ENCODE measurements at regions not wholly inside any gene's neighbourhood (a gene's known extent, or its start where the extent isn't known, plus 50 kb on each side); places are given as distances from the start of the nearest gene placed in this dataset.

DNA sequence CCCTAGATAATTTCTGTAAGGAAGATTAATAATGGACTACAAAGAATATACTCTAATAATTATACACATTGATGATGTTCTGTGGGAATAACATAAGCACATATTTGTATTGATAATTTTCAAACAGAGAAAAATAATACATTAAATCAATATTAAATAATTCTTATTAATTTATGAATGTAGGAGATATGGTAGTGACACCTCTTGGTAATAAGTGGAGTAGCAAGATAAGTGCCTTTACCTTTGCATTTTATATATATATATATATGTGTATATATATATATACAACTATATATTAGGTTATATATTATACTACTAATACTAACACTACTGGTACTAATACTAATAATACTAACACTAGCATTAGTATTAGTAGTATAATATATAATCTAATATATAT, 905.8 kb downstream of the SLITRK1 start:
- H3K4me2 ChIP-seq (ENCODE audit: control insufficient read depth, insufficient read depth) = no peak overlapping the region
- no peak for TF ChIP-seq MAX (IDR thresholded peaks at IDR 0.05; ENCODE audit: low read depth, low read length)
- TF ChIP-seq ESRRA (IDR thresholded peaks at IDR 0.05; ENCODE audit: low read length) = no peak
- TF ChIP-seq SIN3A (IDR thresholded peaks at IDR 0.05; ENCODE audit: low read depth, low read length) = no peak
- no peak for TF ChIP-seq TCF3 (IDR thresholded peaks at IDR 0.05; ENCODE audit: borderline replicate concordance, insufficient read depth, low read depth, low read length)
- no peak for TF ChIP-seq HCFC1 (IDR thresholded peaks at IDR 0.05; ENCODE audit: low read length)
- no peak for TF ChIP-seq ZZZ3 (IDR thresholded peaks at IDR 0.05; ENCODE audit: control insufficient read depth, insufficient read length, low read depth)
- TF ChIP-seq HSF1 (IDR thresholded peaks at IDR 0.05; ENCODE audit: low read depth, low read length) = no peak
- TF ChIP-seq IRF3 (IDR thresholded peaks at IDR 0.05) = no peak
- no peak for TF ChIP-seq SMC3 (IDR thresholded peaks at IDR 0.05; ENCODE audit: borderline replicate concordance, low read length)
- TF ChIP-seq EED (IDR thresholded peaks at IDR 0.05; ENCODE audit: low read depth) = no peak
- no peak for TF ChIP-seq NKRF (conservative IDR thresholded peaks at IDR 0.05)
- TF ChIP-seq NR2C2 (IDR thresholded peaks at IDR 0.05; ENCODE audit: borderline replicate concordance, control insufficient read depth, insufficient read length, low read depth) = no peak
- no peak overlapping the region for H3K4me3 ChIP-seq
- H3K4me1 ChIP-seq (ENCODE audit: control insufficient read depth, insufficient read depth, low read length) = no peaks in the 10 kb centered on the region
- DNase-seq (ENCODE audit: low read depth, low spot score) (no peak), FAIRE-seq (no peak), ATAC-seq (no peak)
- ChIA-PET POLR2A (no interaction called here), SMC1A (ENCODE audit: uncharacterized antibody, unreplicated experiment) (no interaction called here), RAD21 (ENCODE audit: unreplicated experiment) (no interaction called here), CTCF (no interaction called here)
- no peaks in the 10 kb centered on the region for H3K27me3 ChIP-seq (replicated peaks in 1 of 2; ENCODE audit: control insufficient read depth in 2 of 2, insufficient read depth in 2 of 2, low read length in 1 of 2)
- no peak overlapping the region for H3K27ac ChIP-seq (ENCODE audit: control insufficient read depth, insufficient read depth)
- H3K79me2 ChIP-seq (ENCODE audit: control insufficient read depth, insufficient read depth, low read length) = no peaks in the 10 kb centered on the region
- no TSS peak for BruUV-seq (replicated peaks)
- intact Hi-C loops (cut with micrococcal nuclease; ENCODE audit: unreplicated experiment) = loop anchor here (2.0 kb wide), 1 partner anchor 20 kb away; no protein-coding TSS in a partner anchor
- no peaks in the 10 kb centered on the region for H3K9me3 ChIP-seq (replicated peaks; ENCODE audit: control insufficient read depth, insufficient read depth, low read length)
- H2AFZ ChIP-seq (ENCODE audit: control insufficient read depth, low read depth, low read length) = no peak overlapping the region
- H3K9ac ChIP-seq (ENCODE audit: control insufficient read depth, insufficient read depth, low read length) = no peak overlapping the region
- in situ Hi-C loops (cut with MboI) = no loop called here
- no peaks in the 10 kb centered on the region for H3K36me3 ChIP-seq (ENCODE audit: control insufficient read depth in 2 of 2, insufficient read depth in 2 of 2, low read length in 1 of 2)
- no peaks in the 10 kb centered on the region for H4K20me1 ChIP-seq (ENCODE audit: control insufficient read depth, insufficient read depth)

Measured in GM12878 (cell line).